ENCODE measurements at regions not wholly inside any gene's neighbourhood (a gene's known extent, or its start where the extent isn't known, plus 50 kb on each side); places are given as distances from the start of the nearest gene placed in this dataset.
A peak's percentile ranks its signal among the peaks of the same experiment; 100 is the strongest.
"Not testable (repeated sequence)": the region's sequence is repeated elsewhere in the genome, so short reads cannot be mapped to it uniquely, and the experiment has no call there.

DNA sequence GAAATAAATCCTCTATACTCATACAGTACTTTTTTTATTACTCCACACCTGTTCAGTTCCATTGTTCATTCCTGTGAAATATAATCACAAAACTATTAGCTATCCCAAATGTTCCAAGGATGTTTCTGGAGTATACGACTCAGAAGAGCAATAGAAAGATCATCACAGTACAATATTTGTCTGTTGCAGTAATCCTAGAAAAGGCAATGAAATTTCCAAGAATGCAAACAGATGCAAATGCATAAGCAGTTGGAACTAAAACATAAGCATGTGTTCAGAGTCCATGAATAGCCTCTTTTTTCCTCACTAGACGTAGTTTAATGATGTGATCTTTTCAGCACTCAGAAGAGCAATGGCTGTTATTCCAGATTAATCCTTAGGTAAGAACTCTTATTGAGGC lies 55.2 kb downstream of the RTL3 start:
- DNase-seq (ENCODE audit: extremely low read depth in 1 of 2, low read depth in 1 of 2): no peak

DNA sequence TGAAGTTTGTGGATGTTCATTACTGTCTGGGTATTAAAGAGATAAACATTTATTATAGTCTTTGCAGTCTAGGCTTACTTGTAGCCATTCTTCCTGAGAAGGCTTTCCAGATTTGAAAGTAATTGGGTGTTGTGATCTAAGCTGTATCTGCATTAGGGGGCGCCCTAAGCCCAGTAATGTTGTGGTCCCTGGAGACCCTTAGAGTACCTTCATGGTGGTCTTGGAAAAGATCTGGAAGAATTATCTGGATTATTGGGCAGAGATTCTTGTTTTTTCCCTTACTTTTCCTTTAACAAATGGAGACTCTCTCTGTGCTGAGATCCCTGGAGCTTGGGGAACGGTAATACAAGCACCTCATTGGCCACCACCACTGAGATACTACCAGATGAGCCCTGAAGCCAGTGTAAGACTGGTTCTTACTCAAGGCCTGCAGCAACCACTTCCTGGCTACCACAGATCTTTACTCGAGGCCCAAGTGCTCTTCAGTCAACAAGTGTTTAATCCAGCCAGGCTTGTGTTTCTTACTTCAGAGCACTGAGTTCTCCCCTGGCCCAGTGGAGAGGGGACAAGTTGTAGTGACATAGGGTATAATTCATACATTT lies 63.1 kb downstream of the RTL3 start:
- no peak for DNase-seq (ENCODE audit: extremely low read depth in 1 of 2, low read depth in 1 of 2)

DNA sequence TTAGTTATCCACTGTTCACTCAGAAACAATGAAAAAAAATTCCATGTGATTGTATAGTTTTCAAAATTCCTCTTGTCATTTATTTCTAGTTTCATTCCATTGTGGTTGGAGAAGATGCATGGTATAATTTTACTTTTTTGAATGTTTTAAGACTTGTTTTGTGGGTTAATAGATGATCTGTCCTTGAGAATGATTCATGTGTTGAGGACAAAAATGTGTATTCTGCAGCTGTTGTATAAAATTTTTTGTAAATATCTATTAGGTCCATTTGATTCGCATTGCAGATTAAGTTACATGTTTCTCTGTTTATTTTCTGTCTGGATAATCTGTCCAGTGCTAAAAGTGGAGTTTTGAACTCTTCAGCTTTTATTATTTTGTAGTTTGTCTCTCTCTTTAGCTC lies 65.4 kb downstream of the RTL3 start:
- no peak for DNase-seq (ENCODE audit: extremely low read depth in 1 of 2, low read depth in 1 of 2)

DNA sequence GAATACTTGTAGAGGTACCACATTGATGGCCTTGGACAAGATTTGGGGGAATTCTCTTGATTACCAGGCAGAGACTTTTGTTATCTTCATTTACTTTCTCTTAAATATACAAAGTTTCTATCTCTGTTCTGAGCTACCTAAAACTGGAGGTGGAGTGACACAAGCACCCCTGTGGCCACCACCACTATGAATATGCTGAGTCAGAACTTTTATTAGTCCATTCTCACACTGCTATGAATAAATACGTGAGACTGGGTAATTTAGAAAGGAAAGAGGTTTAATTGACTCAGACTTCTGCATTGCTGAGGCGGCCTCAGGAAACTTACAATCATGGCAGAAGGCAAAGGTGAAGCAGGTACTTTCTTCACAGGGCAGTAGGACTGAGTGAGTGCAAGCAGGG lies 67.1 kb downstream of the RTL3 start:
- no peak for DNase-seq (ENCODE audit: extremely low read depth in 1 of 2, low read depth in 1 of 2)

DNA sequence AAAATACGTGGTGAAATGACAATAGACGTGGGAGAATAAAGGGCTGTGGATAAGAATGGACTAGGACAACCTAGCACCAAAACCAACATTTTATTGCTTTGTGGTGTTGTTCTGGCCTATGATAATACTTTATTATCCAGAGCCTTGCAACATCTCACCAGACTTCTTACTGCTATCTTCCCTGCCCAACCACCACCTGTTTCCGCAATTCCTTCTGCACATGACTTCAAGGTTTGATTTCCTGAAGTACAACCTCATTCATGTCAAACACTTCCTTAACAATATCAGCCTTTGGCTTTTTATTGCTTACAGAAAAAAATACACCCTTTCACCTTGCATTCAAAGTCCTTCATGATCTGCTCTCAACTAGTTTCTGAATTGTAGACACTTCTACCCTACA lies 84.8 kb downstream of the RTL3 start:
- DNase-seq (ENCODE audit: extremely low read depth in 1 of 2, low read depth in 1 of 2): no peak

DNA sequence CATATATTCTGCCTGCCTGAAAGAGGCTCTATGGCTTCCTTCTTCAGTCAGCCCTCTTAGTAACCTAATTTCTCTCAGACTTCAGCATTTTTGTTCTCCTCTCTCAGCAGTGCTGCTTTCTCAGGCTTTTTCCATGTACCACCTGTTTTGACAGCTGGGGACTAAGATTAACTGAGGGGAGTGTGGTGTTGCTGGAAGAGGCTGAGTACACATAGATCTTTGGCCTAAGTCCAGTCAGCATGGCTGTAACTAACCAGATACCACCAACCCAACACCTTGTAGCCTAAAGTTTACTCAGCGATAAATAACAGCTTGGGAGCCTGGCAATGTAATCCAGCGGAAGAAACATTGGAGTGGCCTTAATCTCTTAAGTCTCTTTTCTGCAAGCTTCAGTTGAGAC lies 85.5 kb downstream of the RTL3 start:
- DNase-seq (ENCODE audit: extremely low read depth in 1 of 2, low read depth in 1 of 2): no peak

DNA sequence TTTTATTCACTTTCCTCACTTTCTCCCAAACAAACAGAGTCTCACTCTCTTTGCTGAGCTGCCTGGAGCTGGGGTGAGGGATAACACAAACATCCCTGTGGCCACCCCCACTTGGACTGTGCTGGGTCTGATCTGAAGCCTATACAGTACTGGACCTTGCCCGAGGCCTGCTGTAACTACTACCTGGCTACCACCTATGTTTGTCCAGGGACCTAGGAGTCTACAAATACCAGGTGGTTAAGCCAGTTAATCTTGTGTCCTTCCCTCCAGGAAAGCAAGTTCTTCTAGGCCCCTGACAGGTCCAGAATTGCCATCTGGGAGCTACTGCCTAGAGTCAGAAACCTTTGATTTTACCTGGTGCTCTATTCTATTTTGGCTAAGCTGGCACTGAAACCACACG lies 87.3 kb downstream of the RTL3 start:
- no peak for DNase-seq (ENCODE audit: extremely low read depth in 1 of 2, low read depth in 1 of 2)

DNA sequence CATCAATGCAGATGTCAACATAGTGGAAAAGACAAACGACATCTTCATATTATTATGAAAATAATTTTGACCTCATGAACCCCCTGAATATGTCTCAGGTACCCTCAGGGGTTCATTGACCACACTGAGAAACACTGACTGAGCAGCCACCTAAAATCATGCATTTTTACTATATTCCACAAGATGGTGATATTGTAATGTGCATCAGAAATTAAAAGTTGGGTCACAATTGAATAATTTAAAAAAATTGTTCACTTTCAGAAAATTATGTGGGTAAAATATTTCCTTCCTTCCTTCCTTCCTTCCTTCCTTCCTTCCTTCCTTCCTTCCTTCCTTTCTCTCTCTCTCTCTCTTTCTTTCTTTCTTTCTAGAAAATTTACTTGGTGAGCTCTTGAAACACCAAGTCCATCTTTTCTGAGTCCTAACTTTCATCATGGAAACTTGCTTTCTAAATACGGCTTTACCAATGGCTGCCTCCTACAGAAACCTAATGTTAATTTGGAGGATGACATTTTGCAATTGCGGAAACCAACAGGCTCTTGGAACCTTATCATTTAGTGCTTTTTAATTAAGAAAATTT lies 103.6 kb downstream of the RTL3 start:
- no peak for DNase-seq (ENCODE audit: extremely low read depth in 1 of 2, low read depth in 1 of 2)

DNA sequence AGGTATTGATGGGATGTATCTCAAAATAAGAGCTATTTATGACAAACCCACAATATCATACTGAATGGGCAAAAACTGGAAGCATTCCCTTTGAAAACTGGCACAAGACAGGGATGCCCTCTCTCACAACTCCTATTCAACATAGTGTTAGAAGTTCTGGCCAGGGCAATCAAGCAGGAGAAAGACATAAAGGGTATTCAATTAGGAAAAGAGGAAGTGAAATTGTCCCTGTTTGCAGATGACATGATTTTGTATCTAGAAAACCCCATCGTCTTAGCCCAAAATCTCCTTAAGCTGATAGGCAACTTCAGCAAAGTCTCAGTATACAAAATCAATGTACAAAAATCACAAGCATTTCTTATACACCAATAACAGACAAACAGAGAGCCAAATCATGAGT lies 106.5 kb downstream of the RTL3 start:
- not testable (repeated sequence) for DNase-seq (ENCODE audit: extremely low read depth in 1 of 2, low read depth in 1 of 2)

DNA sequence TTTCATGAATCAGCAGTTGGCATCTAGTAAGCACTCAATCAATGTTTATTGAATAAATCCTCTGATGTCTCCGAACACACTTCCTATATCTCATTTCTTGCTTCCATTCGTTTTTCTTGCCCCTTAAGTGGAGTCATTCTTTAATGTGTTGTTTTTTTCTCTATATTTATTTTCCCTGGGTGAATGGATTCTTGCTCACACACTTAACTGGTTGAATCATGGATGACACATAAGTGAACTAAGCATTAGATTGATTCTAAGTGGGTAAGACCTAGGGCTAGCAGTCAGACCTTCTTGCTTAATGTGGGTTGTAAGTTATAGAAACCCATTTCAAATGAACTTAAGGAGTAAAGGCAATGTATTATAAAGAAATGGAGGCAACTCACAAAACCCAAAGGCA lies 111.1 kb downstream of the RTL3 start:
- no peak for DNase-seq (ENCODE audit: extremely low read depth in 1 of 2, low read depth in 1 of 2)

DNA sequence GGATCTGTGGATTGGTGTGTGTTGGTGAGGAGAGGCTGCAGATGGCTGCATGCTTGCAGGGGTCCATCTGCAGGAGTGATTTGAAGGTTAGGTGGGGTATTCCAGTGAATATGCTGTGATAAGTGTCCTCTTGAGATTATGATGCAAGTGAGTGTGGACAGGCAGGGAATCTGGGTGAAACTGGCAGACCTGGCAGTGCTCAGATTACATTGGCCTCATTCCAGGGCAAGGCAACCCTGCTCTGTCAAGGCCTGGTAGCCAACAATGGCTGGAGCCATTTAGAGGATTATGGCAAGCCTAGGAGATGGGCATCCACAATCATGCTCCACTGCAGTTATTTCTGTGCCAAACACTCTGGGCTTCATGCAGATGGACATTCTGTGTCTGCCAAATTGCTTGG lies 113.9 kb downstream of the RTL3 start:
- no peak for DNase-seq (ENCODE audit: extremely low read depth in 1 of 2, low read depth in 1 of 2)

DNA sequence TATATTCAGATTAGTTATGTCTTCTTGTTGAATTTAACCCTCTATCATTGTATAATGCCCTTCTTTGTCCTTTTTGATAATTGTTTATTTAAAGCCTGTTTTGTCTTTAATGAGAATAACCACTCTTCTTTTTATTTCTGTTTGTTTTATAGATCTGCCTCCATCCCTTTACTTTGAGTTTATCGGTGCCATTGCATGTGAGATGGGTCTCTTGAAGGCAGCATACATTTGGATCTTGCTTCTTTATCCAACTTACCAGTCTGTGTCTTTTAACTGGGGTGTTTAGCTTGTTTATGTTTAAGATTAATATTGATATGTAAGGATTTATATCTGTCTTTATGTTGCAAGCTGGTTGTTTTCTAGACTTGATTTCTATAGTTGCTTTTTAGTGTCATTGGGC lies 115.8 kb downstream of the RTL3 start:
- DNase-seq (ENCODE audit: extremely low read depth in 1 of 2, low read depth in 1 of 2): no peak

DNA sequence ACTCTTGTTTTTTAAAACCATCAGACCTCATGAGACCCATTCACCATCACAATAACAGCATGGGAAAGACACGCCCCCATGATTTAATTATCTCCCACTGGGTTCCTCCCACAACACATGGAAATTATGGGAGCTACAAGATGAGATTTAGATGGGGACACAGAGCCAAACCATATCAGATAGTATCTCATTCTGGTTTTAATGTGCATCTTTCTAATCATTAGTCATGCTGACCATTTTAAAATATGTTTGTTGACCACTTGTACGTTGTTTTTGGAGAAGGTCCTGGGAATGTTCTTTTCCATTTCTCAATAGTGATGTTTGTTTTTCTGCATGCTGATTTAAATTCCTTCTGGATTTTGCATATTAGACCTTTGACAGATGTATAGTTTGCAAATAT lies 119.0 kb downstream of the RTL3 start:
- DNase-seq (ENCODE audit: extremely low read depth in 1 of 2, low read depth in 1 of 2): no peak

DNA sequence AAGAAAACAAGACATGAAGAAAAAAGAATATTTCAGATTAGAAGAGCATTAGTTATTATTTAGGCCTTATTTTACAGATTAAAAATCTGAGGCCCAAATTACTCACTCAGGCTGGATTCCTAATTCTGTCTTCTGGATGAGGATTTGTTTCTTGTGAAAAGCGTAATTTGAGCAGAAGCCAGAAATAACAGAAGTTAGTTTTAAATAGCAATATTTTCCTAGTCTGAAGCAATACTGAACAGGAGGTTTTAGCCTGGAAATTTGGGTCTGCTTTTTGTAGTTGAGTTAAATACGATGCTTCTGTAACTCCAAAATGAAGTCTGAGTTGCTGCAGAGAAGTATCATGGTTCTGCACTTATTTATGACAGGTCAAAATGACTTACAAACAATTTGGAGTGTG lies 124.9 kb downstream of the RTL3 start:
- no peak for DNase-seq (ENCODE audit: extremely low read depth in 1 of 2, low read depth in 1 of 2)

DNA sequence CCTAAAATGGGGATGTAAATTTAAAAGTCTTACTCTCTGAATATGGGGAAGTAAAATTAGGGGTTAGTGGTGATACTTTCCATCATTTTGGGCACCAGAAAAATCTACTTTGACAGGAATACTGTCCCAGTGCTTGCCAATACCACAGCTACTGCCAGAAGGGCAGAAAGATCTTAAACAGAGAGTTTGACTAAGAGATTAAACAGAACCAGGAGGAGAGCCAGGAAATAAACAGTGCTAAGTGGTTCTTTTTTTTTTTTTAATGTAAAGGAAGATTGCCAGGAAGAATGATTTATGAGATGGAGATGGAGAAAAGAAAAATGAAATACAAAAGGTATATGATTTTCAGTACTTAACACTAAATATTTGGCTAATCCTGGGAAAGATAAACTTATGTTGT lies 126.8 kb downstream of the RTL3 start:
- DNase-seq (ENCODE audit: extremely low read depth in 1 of 2, low read depth in 1 of 2): no peak

DNA sequence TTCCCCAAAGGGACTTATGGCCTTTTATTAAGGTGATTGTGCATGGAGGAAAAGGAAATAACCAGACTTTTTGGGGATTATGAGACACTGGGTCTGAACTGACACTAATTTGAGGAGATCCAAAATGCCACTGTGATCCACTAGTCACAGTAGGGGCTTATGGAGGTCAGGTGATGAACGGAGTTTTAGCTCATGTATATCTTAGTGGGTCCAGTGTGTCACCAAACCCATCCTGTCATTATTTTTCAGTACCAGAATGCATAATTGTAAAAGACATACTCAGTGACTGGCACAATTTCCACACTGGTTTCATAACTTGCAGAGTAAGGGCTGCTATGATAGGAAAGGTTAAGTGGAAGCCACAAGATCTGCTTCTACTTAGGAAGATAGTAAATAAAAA lies 131.3 kb downstream of the RTL3 start:
- DNase-seq (ENCODE audit: extremely low read depth in 1 of 2, low read depth in 1 of 2): no peak

DNA sequence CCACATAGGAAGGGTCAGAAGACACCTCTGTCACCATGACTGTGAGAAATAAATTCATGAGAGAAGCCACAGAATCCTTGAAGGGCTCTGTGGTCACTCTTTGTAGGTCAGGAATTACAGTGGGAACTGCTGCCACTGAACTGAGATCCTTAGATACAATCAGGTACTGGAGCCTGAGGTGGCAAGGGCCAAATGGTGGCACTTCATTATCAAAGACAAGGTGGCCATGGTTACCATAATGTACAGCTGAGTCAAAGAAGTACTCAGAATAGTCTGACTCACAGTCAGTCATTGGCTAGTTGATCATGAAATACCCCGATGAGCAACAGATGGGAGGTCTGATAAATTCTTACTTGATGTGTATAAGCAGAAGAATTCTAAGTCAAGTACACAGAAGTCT lies 131.9 kb downstream of the RTL3 start:
- DNase-seq (ENCODE audit: extremely low read depth in 1 of 2, low read depth in 1 of 2): no peak

DNA sequence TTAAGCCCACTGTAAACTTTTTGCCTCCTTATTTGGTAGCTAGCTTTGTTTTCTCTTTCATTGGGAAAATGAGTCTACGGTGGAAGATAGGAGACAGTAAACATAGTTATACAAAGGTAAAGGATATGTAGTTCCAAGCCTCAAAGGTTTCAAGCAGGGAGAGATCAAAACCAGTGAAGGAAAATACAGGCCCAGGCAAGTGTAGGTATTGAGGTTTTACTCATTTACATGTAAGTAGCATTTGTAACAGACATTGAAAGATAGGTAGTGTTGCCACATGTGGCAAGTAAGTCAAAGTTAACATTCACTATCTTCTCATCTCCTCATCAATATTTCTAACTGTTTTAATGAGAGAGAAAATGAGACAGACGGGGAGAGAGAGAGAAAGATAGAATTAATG lies 136.5 kb downstream of the RTL3 start:
- no peak for DNase-seq (ENCODE audit: extremely low read depth in 1 of 2, low read depth in 1 of 2)

DNA sequence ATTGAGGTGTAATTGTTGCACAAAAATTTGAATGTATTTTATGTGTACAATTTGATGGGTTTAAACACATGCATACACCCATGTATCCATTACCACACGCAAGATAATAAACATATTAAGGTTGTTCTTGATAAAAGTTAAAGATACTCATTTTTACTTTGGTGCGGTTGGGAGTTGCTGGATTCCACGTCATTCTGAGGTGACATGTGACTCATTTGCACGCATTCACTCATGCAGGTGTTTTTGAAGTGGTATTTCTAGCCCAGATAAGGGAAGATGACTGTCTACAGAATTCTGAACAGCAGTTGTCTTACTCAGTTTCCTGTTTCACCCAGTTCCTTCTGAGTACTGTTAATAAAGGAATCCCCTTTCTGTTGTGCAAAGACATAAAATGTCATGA lies 142.0 kb downstream of the RTL3 start:
- DNase-seq (ENCODE audit: extremely low read depth in 1 of 2, low read depth in 1 of 2): peak; percentile 29 to 34

DNA sequence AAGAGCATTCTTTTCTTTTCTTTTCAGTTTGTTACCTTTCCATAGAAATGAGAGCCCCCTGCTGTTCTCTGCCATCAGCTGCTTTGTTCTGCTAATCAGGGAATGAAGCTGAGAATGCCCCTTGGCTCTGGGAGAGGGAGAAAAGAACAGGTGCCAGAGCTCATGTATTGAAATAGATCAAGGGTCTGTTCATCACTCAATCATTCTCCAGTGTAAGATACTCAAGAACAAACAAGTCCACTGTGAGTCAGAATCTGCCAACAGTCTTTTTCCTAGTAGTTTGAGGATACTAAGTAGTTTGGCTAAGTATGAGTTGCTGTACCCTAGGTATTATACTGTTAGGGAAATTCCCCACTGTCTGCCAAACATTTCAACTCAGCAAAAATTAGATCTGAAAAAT lies 144.3 kb downstream of the RTL3 start:
- DNase-seq (ENCODE audit: extremely low read depth in 1 of 2, low read depth in 1 of 2): no peak

DNA sequence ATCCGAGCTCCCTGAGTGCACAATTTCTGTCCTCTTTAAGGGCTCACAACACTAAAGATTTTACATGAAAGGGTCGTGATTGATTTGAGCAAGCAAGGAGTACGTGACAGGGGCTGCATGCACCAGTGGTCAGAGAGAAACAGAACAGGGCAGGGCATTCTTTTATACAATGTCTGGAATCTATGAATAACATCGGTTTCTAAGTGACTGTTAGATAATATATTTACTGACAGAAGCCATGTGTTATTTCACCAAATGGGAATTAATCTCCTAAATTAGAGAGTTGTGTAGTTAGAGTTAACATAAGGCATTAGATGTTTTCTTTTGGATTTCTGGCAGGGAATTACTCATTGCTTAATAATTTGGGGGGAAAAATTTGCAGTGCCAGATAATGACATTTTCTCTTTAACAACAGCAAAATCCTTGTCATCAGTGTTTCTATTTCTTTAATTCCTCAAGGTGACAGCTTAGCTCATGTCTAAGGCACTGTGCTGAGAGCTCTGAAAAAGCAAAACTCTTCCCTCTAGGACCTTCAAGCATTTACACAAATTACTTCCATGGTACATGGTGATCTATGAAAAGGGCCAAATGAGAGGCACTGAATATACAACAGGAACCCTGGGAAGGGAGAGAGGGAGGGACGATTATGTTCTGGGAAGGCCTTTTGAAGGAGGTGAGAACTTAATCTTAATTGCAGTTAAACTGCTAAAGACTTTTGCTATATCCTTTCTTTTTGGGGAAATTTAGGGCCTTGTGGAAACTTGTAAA lies 145.0 kb downstream of the RTL3 start:
- no peak for DNase-seq (ENCODE audit: extremely low read depth in 1 of 2, low read depth in 1 of 2)

DNA sequence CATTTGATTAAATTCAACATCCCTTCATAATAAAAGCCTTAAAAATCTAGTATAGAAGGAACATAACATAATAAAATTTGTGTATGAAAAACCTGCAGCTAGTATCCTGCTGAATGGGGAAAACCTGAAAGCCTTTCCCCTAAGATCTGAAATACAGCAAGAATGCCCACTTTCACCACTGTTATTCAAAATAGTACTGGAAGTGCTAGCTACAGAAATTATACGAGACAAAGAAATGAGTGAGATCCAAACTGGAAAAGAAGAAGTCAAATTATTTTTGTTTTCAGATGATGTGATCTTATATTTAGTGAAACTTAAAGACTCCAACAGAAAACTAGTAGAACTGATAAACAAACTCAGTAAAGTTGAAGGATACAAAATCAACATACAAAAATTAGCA lies 152.9 kb downstream of the RTL3 start:
- DNase-seq (ENCODE audit: extremely low read depth in 1 of 2, low read depth in 1 of 2): no peak

DNA sequence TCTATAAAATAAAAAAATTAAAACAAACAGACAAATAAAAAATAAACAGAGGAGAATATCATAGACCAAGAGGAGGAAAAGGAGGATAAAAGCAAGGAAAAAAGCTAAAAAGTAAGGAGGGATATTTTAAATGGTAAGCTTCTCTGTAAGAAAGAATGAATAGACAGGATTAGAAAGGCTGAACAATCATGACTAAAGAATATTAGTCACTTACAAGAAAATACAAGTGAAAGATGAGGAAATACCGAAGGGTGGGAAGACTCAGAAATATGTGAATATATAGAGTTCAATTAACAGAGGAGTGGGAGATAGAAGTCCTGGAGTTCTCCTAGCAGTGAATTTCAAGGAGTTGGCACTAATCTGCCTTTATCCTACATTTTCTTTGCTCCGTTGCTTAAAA lies 162.6 kb downstream of the RTL3 start:
- no peak for DNase-seq (ENCODE audit: extremely low read depth in 1 of 2, low read depth in 1 of 2)
